DMS53 treated with DMSO at 0.1 percent for 48 hours (cell line): ENCODE measurements at regions not wholly inside any gene's neighbourhood (a gene's known extent, or its start where the extent isn't known, plus 50 kb on each side); places are given as distances from the start of the nearest gene placed in this dataset.

Experiments used
- DNase-seq: peaks from one replicate; lab custom pipeline; 2025; ENCODE audit not compliant: unreplicated experiment; lab: John Stamatoyannopoulos, UW

- no peak for DNase-seq
Observed at GRCh38 chr11:110985547-110985946, 260.0 kb upstream of the POU2AF2 start.

DNA sequence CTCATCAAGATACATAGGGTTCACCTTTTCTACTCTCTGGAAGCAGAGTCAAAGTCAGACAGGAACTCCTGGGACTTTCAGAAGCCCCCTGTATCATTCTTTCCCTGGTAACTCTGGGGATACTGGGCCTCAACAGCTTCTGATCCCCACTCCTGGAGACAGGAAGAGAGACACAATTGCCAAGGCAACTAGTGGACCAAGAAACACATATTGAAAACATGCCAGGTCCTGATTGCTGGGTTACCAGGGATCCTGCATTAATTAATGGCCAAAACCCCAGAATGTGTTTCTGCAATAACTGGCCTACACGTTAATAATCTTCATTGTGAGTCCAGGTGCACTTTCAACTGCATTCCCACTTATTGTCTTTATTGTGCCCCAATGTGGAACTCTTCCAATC is 260.8 kb upstream of the POU2AF2 start:
- DNase-seq: no peak

GRCh38 chr11:110984147-110984546 is 261.4 kb upstream of the POU2AF2 start:
- no peak for DNase-seq

DNA sequence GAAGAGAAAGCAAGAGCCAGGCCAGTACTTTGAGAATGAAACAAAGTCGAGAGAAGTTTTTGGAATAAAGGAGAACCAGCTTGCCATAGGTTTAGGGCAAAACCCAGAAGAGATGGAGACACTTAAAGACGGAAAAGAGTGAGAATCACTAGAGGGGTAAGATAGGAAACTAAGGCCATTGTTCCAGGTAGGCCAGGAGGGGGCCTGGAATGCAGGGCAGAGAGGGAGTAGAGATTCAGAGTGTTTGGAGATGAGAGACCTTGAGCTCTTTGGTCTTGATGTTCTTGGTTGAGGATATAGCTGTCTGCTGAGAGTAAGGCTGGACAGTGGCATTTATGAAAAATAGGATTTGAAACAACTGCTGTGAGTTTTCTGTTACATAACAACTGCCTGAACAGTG is 263.3 kb upstream of the POU2AF2 start:
- DNase-seq: no peak

GRCh38 chr11:110979696-110980095 is 265.8 kb upstream of the POU2AF2 start:
- DNase-seq: no peak

GRCh38 chr11:110977661-110978060 is 265.4 kb upstream of the ARHGAP20 start:
- DNase-seq: no peak

DNA sequence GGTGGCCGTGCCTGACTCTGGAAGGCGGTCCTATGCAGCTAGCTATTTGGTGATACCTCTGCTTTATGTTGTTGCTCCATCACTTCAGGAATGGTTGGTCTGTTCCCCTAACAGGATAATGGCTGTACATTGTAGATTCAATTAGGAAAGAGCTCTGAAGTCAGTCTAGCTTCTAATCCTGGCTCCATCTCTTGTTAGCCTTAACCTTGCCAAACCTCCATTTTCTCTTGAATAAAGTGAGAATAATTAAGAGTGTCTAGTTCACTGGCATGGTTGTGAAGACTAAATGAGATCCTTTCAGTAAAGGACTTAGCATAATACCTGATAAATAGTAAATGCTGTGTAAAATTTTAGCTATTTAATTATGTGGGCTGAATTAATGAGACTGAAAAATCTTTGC is 262.5 kb upstream of the ARHGAP20 start:
- DNase-seq: no peak

DNA sequence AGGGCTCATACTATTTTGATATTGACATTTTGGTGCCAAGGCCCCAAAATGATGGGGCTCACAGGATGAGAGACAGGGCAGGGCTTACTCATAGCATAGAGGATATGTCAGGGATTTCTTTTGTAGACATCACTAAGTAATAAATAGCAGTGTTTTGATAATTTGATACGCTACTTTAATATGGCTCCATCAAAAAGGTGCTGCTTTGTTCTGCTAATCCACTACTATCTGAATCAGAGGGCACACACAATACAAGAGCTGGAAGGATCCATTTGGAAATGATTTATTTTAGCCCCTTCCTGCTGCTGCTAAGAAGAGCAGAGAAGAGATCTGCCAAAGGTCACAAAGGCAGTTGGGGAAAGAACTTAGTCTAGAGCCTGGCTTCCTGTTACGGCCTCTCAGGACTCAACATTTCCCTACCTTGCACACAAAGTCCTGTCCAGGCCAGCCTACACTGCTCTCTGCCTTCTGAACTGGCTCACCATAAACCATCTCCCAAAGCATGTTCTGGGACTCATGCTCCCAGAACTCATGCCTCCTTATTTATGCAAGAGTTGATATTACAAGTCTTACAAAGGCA is 261.3 kb upstream of the ARHGAP20 start:
- DNase-seq: no peak

DNA sequence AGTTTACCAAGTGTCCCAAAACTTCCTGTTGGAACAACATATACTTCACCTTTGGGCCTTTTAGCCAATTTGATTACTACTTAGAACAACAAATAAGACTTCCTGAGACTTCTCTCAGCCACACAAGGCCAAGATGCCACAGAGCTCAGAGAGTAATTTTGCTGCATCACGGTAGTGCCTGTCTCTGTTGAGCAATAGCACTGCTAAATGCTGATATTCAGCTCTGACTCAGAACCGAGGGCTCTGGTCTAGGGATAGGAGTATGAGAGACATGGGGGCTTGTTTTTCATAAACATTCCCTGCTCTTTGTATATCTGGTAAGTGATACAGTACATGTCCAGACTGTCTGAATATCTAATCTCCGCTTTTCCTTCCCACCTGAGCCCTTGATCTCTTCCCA is 260.4 kb upstream of the ARHGAP20 start:
- DNase-seq: no peak

DNA sequence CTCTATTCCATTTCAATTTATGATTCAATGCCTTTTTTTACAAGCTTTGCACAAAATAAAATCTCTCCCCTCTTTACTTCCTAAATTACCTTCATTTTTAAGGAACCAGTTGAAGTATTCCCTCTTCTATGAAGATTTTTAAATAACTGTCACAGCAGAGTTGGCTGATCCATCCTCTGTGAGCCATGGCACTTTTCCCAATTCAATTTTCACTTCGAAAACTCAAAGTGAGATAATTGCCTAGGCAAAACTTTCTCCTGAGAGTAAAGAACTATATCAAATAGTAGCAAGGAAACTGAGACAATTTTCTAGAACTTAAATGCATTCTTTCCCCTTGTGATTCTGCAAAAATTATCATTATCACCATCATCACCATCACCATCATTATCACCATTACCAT is 259.9 kb upstream of the ARHGAP20 start:
- no peak for DNase-seq

DNA sequence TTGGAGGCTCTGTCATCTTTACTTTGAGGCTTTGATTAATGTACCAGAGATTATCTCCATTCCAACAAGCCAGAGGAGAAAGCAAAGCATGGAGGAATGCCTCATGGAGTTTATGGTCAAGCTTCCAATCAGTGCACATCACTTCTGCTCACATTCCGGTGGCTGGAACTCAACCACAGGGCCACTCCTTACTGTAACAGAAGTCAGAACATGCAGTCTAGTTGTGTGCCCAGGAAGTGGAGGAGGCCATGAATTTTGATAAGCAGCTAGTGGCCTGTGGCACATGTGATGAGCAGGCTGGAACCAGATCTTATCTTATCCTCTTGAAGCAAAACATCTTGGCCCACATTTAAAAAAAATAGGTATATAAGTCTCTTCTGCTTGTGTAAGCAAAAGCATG is 258.9 kb upstream of the ARHGAP20 start:
- no peak for DNase-seq

DNA sequence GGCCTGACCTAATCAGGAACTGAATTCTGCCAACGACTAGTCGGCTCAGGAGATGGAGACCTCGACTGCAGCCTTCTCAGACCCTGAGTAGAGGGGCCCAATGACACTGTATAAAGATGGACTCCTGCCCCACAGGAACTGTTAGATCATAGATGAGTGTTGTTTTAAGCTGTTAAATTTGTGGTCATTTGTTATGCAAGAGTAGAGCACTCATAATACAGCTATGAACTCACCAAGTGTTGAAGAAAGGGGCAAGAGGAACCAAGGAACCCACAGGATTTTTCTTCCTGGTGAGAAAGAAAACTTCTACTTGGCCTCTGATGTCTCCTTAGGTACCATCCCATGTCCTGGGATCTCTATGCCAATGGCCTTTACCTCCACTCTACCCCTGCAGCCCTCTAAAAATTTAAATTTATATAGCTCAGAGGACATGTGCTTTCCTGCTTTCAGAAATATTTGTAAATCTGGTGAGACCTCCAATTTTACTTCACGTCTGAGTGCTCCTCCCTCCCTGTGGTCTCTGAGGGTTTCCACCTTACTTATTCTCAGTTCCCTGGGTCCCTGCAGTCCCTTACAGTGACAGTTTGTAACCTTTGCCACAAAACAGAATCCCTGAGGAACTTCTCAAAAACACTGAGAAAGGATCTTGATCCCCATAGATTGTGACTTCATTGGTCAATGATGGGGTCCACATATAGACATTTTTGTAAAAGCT is 256.3 kb upstream of the ARHGAP20 start:
- no peak for DNase-seq

GRCh38 chr11:110966131-110966530 is 253.9 kb upstream of the ARHGAP20 start:
- no peak for DNase-seq

GRCh38 chr11:110962921-110963320 is 250.7 kb upstream of the ARHGAP20 start:
- DNase-seq: no peak

GRCh38 chr11:110960167-110960566 is 247.9 kb upstream of the ARHGAP20 start:
- DNase-seq: no peak

DNA sequence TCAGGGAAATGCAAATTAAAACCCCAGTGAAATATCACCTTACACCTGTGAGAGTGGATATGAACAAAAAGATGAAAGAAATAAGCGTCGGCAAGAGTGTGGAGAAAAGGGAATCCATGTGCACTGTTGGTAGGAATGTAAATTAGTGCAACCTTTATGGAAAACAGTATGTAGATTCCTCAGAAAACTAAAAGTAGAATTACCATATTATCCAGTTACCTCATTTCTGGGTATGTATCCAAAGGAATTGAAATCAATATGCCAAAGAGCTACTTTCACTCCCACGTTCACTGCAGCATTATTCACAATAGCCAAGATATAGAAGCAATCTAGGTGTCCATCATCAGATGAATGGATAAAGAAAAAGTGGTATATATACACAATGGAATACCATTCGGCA is 246.0 kb upstream of the ARHGAP20 start:
- no peak for DNase-seq

GRCh38 chr11:110955776-110956175 is 243.5 kb upstream of the ARHGAP20 start:
- no peak for DNase-seq

- no peak for DNase-seq
Observed at GRCh38 chr11:110951950-110952503, 239.8 kb upstream of the ARHGAP20 start.

GRCh38 chr11:110951037-110951949 is 239.1 kb upstream of the ARHGAP20 start:
- no peak for DNase-seq

DNA sequence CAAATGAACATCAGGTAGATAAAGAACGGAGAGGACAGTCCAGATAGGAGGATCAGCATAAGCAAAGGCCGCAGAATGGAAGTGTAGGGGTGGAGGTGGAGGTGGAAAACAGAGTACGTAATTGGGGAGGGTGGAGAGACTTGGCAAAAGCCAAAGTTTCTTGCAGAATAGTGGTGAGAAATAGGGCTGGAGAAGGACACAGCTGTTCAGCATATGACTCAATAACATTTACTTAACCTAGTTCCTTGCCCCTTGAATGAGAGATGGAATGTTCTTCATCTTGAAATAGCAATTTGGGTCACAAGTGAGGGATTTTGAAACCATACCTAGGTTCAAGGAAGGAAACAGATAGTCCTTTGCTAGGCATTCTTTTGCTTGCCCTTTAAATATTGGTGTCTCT is 235.9 kb upstream of the ARHGAP20 start:
- no peak for DNase-seq

DNA sequence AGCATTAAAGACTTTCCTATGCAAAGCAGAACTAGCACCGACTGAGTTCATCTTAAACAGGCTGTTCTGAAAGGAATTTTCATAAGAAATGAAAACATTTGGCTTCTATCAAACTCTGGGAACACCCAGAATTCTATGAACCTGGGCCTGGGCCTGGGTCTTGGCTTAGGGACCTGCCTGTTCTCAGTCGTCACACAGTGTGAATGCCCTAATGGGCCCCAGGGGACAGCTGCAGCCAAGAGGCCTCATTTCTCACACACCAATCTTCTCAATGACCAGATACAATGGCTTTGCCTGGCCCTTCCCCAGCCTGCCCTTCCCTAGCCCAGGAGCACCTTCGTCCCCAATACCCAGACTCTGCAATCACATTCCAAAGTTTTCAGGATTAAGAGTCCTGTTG is 234.9 kb upstream of the ARHGAP20 start:
- DNase-seq: no peak

DNA sequence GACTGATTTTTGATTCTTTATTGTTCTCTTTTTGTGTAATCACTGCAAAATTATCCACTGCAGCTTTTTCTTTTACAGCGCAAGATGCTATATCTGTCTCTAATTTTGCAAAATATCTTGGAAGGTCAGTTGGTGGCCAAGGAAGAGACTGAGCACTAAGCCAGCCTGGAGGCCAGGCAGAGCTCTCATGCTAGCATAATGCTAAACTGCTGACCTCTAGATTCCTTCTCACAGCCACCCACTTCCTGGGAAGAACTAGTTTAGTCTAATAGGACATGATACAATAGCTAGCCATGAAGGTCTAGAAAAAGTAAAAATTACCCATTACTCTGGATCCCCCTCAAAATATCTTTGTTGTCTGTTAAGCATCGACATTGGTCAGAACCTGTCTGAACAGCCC is 227.2 kb upstream of the ARHGAP20 start:
- no peak for DNase-seq
